Esophagus squamous epithelium (tissue), 4 donors: ENCODE measurements at regions not wholly inside any gene's neighbourhood (a gene's known extent, or its start where the extent isn't known, plus 50 kb on each side); places are given as distances from the start of the nearest gene placed in this dataset.

Source experiments
- POLR2A ChIP-seq, 4 donors: fragments of 450-650 bp; IDR thresholded peaks; one replicate each; pipeline ENCODE4 v1.6.1; 2017; ENCODE audit warnings: antibody characterized with exemption in 4 of 4, mild to moderate bottlenecking in 4 of 4, moderate library complexity in 3 of 4
- TF ChIP-seq, protein P1 (sequence below), 6 experiments: fragments of 450-650 bp in 4 of 6; fragments of 200-600 bp in 2 of 6; sonication (generic) in 2 of 6; IDR thresholded peaks; one replicate each; pipeline ENCODE4 v1.5.1; 2016 to 2019; ENCODE audit warnings: antibody characterized with exemption in 6 of 6, mild to moderate bottlenecking in 4 of 6, moderate library complexity in 4 of 6

DNA sequence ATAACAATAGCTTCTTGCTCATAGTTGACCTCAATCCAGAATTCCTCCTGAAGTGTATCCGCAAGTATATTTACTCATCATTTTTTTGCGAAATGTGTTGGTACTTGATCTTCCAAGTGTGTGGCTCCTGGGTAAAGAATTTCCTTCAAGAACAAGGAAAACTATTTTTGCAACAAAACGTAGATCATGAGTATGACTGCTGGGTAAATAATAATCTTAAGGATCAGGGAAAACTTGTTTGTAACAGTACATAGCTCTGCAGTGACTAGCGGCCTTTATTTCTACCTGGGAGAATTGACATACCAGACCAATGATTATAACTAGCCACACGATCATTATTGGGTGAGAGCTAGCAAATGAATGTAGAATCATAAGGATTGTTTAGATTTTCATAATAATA lies 1311.7 kb downstream of the ARAP2 start:
- TF ChIP-seq POLR2A (IDR thresholded peaks at IDR 0.05): no peak
- TF ChIP-seq, protein P1, sequence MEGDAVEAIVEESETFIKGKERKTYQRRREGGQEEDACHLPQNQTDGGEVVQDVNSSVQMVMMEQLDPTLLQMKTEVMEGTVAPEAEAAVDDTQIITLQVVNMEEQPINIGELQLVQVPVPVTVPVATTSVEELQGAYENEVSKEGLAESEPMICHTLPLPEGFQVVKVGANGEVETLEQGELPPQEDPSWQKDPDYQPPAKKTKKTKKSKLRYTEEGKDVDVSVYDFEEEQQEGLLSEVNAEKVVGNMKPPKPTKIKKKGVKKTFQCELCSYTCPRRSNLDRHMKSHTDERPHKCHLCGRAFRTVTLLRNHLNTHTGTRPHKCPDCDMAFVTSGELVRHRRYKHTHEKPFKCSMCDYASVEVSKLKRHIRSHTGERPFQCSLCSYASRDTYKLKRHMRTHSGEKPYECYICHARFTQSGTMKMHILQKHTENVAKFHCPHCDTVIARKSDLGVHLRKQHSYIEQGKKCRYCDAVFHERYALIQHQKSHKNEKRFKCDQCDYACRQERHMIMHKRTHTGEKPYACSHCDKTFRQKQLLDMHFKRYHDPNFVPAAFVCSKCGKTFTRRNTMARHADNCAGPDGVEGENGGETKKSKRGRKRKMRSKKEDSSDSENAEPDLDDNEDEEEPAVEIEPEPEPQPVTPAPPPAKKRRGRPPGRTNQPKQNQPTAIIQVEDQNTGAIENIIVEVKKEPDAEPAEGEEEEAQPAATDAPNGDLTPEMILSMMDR (IDR thresholded peaks at IDR 0.05): no peak
